GM21786 (cell line): ENCODE measurements at regions not wholly inside any gene's neighbourhood (a gene's known extent, or its start where the extent isn't known, plus 50 kb on each side); places are given as distances from the start of the nearest gene placed in this dataset.
A peak's percentile ranks its signal among the peaks of the same experiment; 100 is the strongest.
"Not testable (repeated sequence)": the region's sequence is repeated elsewhere in the genome, so short reads cannot be mapped to it uniquely, and the experiment has no call there.

Source experiments
- ATAC-seq: cut with Tn5 transposase; IDR thresholded peaks from one replicate; pipeline ENCODE4 v1.9.1; 2021; ENCODE audit not compliant: unreplicated experiment

DNA sequence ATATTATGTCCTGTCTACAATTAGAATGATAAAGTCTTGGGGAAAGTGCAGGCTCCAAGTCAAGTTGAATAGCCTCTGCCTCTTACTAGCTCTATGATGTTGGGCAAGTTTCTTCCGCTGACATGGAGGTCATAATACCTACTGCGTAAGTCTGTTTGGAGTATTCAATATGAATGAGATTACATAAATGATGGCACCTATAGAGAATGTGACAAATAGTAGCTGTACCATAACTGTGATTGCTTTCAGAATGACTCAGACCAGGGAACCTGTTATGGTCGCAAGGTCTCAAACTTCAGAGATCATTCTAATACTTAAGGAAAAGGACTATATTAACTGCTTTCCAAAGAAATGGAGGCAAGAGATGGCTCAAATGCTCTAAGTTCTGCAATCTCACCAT, 94.0 kb upstream of the ABCA1 start:
- no peak for ATAC-seq

DNA sequence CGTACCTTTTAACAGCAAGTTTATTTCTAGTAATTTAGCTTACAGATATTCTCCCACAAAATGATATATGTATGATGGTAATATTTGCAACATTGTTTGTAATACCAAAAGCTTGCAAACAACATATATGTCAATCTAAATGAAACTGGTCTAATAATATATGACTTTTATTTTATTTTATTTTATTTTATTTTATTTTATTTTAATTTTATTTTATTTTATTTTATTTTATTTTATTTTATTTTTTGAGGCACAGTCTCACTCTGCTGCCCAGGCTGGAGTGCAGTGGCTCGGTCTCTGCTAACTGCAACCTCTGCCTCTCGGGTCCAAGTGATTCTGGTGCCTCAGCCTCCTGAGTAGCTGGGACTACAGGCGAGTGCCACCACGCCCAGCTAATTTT, 94.6 kb upstream of the ABCA1 start:
- ATAC-seq, result not testable (repeated sequence)

DNA sequence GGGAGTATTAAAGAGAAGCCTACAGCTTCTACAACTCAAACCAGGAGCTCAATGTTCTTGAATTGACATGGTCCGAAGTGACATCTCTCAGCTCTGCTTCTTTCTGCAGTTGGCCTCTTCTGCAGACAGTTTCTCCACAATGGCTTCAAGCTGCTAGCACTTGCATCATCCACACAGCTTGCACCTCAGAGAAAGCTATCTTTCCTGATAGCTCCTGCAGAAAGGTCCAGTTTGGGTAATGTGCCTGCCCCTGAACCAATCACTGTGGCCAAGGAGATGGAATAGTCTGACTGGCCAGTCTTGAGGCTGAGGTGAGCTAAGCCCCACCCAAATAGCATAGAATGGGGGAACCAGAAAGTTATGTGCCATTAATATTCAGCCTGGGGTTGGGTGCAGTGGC, 95.8 kb upstream of the ABCA1 start:
- no peak for ATAC-seq

DNA sequence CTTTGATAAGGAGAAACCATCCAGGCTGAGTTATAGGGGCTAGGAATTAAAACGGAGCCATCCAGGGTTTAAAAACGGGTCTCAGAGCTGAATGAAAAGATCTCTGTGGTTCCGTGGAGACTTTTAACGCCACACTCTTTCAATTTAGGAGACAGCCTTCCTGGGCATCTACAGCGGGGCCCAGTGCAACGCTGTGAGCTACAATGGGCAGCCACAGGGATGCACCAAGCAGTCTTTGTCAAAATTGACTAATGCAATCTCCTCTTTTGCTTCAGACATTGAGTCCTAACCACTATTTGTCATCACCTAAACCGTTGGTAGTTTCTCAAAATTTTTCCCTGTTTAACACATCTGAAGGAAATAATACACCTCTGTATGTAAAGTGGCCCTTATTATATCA, 96.6 kb upstream of the ABCA1 start:
- no peak for ATAC-seq

DNA sequence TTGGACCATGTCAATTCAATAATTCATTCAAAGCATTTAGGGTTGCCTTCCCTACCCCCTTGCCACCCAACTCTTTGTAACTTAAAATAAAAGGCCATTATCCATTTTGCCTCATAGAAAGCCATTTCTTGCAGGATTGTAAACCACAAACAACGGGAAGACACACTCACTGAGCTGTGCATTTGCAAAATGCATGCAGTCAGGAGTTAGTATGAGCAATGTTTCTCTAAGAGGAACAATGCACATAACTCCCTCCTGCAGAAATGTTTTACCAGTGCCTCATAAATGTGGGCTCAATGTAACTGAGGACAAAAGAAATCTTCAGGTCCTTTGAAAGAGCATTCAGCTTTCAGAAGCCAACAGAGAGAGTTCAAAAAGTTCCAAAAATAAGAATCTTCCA, 98.5 kb upstream of the ABCA1 start:
- no peak for ATAC-seq

DNA sequence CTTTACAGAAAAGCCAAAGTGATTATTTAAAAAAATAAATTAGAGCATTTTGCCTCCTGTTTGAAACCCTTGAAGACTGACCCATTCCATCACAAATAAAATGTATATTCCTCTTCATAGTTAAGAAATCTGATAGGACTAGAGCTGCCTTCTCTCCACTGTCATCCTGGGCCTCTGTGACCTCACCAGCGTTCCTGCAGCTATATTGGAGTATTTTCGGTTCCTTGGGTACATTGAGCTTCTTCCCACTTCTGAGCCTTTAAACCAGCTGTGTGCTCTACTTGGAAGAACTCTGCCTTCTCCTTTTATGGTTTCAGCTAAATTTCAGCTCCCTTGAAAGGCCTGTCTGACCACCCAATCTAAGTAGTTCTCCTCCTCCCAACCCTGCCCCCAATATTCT, 99.1 kb upstream of the ABCA1 start:
- no peak for ATAC-seq

DNA sequence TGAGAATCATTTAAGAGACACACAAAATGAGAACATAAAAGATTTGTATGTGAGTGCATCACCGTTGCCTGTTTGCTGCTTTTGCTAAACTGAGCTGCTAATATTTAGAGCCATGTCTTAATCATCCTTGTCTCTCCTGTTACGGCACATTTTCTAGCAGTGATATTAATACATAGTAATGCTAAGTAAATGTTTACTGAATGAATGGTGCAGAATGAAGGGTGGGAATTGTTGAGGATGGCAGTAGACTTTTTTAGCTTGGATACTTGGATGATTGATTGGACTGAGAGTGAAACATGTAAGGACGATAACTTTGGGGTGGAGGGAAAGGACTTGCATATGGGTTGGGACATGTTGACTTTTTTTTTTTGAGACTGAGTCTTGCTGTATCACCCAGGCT, 102.3 kb upstream of the ABCA1 start:
- no peak for ATAC-seq

DNA sequence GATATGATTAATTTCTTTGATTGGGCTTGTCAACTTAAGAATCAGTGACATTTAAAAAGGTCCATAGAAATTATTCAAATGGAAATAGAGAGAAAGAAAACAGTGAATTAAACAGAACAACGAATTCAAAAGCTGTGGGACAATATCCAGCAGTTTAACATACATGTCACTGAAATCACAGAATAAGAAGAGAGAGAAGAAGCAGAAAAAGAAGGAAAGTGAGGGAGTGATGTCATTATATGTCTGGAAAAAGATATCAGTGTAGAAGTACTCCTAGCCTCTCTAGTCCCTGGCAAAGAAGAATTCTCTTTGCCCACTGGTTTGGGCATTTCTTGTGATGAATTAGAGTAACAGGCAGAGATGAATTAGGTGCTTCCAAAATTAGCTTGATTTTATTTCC, 109.2 kb upstream of the ABCA1 start:
- no peak for ATAC-seq

DNA sequence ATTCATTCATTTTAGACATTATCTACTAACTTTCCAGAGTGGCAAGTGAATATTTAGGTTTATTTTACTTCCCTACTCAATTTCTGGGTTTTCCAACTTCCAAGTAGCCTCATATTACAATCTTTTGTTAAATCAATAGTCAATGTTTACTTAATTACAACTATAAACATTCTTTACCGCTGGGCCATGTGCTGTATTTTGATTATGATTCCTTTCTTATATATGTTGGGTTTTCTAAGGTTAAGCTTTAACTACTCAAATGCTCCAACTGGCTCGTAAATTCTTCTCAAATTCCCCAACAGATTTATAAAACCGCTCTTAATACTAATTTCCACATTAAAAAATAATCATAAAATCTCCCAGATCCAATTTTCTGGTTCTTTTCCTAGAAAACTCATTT, 110.1 kb upstream of the ABCA1 start:
- ATAC-seq, result no peak

DNA sequence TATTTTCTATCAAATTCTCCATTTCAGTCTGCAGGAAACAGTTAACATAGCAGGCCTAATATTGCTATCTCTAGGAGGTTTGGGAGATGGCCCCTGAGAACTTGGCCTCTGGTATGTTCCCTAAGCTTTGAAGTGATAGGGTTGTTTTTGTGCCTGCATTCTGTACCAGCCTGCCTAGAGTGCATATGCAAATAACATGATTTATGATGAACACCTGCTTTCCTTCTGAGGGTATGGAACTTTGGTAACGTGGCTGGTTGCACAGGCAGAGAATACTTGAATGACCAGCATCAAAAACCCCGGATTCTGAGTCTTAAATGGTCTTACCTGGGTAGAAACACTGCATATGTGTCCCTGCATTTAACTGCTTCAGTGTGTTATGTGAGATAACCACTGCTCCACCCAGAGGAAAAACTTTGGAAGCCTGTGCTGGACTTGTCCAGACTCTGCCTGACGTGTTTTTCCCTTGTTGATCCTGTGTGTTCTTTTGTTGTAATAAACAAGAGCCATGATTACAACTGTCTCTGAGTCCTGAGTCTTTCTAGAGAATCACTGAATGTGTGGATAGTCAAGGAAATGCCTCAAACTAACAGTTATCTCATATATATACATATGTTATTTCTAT, 111.3 kb upstream of the ABCA1 start:
- no peak for ATAC-seq

DNA sequence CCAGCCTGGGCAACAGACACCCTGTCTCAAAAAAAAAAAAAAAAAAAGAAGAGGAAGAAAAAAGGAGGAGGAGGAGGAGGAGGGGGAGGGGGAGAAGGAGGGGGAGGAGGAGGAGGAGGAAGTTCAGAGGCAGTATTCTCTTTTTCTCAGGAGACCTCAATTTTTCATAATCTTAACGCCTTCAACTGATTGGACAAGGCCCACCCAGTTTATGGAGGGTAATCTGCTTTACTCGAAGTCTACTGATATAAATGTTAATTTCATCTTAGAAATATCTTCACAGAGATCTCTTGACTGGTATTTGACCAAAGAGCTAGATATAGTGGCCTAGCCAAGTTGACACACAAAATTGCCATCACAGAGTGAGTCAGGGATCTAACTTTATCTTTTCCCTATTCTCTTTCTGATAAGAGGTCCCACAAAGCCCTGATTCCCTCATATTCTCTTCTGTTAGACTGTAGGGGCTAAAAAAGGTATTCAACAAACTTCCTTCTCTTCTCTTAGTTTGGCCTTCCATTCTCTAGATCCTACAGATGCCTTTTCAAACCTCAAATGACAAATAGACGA, 115.5 kb upstream of the ABCA1 start:
- no peak for ATAC-seq

DNA sequence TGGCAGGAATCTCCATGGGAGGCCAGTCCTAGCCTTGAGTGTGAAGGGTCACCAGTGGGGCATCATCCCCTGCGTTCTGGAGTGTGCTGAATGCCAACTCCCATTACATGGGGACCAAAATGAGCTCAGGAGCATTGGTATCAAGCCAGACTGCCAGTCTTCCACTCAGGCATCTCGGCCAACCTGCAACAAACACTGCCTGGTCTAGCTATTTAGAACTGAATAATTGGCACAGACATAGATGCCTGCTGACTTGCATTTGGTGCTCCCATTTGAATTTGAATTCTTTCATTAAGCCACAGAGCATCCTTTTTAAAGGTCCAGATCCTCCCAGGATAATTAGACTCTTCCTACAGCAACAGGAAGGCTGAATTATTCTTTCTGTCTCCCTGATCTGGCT, 116.6 kb upstream of the ABCA1 start:
- no peak for ATAC-seq

DNA sequence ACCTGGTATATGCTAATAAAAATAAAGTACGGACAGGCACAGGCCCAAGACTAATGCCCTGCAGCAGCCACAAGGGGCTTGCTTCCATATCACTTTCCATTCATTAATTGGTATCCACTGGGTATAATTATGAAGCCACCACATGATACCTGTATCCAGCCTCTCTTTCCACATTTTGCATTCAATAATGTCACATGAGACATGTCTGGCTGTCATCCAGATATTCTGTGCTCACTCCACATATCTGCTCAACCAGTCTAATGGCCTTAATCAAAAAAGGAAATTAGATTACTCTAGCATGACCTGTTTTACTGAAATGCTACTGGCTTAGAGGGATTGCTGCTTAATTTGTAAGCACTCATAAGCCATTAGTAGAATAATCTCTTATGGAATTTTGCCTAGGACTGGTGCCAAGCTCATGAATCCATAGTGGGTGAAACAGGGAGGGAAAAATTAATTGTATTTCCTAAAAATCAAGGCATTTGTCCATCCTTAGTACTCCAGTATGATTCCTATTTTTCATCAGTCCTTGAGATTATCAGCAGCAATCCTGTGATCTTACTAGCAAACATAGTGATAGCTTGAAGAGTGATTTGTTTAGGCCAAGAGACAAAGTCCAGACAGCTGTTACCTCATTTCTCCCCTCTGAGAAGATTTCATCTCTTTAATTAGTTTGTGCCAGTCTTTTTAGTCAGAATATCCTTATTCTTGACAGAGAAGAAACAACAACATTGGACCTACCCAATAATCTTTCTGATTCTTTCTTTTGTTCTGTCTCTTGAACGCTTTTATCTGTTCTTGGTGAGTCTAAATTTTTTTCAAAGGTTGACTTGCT, 119.2 kb upstream of the ABCA1 start:
- no peak for ATAC-seq

DNA sequence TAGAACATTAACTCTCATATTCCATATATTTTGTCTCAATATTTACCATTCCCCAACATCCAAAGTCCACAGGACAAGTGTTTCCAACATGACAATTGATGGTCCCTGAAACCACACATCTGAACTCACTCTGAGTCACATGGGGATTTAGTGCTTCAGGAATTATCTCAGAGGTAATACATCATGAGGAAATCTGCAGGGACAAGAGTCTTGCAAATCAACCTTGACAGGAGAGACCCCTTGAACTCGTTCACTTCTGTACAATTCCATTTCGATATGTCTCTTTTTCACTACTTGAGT, 119.7 kb upstream of the ABCA1 start:
- ATAC-seq, result no peak

DNA sequence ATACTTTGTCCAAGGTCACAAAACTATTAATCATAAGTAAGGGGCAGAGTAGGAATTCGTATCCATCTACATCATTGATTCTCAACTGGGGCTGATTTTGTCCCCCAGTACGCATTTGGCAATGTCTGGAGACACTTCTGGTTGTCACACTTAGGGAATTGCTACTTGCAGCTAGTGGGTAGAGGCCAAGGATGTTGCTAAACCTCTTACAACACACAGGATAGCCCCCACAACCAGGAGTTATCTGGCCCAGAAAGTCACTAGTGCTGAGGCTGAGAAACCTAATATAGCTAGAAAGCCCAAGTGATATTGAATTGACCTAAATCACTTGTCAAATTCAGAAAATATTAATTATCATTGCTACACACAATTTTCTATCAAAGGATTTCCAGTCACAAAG, 120.4 kb upstream of the ABCA1 start:
- ATAC-seq, result no peak

DNA sequence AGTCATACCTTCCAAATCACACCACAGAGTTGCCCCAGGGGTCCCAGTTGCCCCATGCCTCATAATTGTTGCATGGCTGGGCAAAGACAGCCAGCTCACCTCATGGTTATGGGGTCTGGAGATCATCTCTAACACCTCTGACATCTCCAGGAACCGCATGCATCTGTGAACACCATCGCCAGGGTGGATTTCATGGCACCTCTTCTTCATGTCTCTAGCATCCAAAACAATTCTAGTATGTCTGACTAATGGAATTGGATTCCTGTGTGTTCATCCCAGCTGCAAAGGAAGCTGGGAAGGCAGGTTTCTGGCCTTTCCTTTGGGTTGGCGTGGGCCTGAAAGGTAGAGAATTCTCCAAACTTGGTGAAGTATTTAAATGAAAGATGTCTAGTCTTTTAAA, 122.3 kb upstream of the ABCA1 start:
- no peak for ATAC-seq

DNA sequence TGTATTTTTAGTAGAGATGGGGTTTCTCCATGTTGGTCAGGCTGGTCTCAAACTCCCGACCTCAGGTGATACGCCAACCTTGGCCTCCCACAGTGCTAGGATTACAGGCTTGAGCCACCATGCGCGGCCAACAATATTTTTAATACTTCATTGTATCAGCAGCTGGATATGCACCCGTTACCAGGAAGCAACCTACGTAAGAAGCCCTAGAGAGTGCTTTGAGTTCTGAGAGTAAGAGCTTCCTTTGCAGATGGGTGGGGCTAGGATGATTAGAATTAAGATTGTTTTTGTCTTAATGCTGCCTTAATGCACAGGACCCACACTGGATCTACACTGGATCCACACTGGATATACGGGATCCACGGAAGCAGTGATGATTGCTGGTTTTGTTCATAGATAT, 123.9 kb upstream of the ABCA1 start:
- no peak for ATAC-seq

DNA sequence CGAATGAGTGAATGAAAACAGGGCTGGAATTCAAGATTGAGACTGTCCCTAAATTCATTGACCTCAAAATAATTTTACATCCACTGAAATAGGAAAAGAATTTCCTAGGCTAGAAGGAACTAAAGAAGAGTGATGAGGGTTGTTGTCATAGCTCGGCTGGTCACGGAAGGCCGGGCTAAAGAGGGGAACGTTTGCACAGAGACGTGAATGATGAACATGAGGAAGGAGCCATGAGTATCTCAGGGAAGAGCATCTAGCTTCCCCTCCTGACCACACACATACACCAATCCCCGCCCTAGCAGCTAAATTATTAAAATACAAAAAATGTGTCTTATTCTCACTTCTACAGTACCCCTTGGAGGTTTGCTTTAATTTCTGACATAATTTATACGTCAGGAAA, 124.4 kb upstream of the ABCA1 start:
- no peak for ATAC-seq

DNA sequence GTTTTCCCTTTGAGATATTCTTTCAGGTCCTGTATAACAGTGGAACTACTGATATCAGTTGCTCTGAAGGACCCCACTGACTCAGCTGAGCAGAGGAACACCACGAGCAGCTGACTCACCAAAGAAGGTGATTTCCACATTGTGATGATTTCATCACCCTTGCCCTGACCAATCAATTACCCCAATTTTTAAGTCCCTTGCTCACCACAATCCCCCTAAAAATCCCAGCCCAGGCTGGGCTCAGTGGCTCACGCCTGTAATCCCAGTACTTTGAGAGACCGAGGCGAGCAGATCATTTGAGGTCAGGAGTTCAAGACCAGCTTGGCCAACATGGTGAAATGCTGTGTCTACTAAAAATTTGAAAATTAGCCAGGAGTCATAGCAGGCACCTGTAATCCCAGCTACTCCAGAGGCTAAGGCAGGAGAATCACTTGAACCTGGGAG, 125.3 kb upstream of the ABCA1 start:
- ATAC-seq, result peak; percentile 71

DNA sequence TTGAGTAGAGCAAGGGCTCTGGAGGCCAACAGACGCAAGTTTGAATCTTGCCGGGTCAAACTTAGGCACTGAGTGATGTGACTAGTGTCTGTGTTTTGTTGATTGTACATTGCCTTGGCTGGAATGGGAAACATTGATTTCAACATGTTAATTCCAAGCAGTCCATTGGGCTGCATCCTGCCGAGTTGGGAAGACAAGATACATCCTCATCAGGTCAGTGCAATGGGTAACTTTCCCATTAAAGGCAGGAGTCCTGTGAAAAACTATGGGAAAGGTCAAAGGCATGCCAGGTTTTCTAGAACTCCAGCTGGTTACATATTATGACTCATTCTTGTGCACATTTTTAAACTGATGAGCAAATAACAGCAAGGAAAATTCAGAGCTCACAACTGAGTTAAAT, 126.5 kb upstream of the ABCA1 start:
- no peak for ATAC-seq

DNA sequence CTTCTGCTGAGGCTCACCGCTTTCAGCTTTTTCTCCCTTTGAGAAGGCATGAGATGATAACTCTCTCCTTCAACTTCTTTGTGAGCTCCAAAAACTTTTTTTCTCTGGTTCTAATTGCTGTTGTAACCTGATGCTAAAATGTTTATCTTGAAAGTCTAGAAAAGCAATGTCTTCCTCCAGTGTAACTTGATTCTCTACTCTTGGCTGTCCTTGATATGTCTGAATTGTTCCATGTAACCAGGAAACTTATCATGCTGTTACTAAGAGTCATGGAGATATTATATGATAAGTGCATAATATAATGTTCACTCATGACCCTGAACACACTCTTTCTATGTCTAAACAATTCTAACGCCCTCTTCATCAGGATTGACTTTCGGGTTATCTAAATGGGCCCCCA, 128.0 kb upstream of the ABCA1 start:
- no peak for ATAC-seq

DNA sequence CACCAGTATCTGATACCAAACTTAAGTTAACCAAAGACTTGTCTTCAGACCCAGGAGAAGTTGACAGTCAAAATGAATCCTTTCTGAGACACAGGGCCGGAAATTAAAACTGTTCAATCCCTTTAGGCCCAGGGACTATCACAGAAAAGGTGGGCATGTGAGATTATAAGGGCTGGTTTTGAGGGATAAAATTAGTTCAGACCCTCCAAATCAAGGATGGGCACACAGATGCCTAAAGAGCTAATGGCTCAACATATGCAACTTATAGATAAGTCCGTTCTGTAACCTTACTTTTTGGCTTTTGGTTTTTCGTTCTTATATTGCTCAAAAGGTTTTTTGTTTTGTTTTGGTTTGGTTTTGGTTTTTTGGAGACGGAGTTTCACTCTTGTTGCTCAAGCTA, 129.6 kb upstream of the ABCA1 start:
- ATAC-seq, result no peak

DNA sequence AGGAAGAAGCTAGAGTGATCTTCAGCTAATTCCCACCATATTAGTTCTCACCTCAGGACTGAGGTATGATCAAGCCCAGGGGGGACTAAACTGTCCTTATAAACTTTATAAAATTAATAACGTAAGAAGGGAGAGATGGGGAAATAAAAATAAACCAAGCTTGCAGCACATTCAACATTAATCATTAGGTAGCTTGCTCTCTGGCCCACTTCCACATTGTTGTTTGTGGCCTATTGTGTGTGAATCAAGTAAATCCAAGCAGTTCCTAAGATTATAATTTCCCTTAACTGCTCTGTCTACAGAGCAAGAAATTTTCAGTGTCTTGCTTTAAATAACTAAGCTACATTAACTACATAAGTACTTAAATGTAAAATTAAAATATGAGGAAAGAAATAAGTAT, 131.3 kb upstream of the ABCA1 start:
- ATAC-seq, result no peak
